Suppressor macrophage treated with lipopolysaccharide for 4 hours (primary cell): ENCODE measurements at regions not wholly inside any gene's neighbourhood (a gene's known extent, or its start where the extent isn't known, plus 50 kb on each side); places are given as distances from the start of the nearest gene placed in this dataset.
"Not testable (repeated sequence)": the region's sequence is repeated elsewhere in the genome, so short reads cannot be mapped to it uniquely, and the experiment has no call there.

Experiments used
- DNase-seq: peaks from one replicate; pipeline ENCODE4 v3.0.0-alpha.2; 2020

- DNase-seq = no peak
These were observed 493.7 kb upstream of the GRM7 start for GRCh38 chr3:6367171-6367570.

GRCh38 chr3:6392123-6392522, 468.8 kb upstream of the GRM7 start:
- no peak for DNase-seq

- DNase-seq = no peak
These were observed 466.0 kb upstream of the GRM7 start for GRCh38 chr3:6394944-6395343.

DNA sequence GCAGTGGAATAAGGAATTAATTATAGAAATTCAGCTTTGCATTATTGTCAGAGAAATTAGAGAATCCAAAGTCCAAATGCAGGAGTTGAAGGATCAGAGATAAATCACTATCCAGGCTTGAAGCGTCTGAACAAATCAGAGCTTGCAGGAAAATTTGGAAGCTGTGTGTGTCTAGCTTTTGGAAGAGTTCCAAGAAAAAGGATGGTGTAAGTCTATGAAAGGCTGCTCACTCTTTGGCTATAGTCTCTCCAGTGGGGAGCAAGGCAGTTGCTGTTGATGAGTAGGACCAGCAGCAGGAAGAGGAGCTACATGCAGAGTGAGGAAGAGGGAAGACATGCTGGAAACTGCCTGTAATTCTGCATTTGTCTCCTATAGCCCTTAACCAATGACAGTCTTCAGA, 464.3 kb upstream of the GRM7 start:
- DNase-seq = no peak

DNA sequence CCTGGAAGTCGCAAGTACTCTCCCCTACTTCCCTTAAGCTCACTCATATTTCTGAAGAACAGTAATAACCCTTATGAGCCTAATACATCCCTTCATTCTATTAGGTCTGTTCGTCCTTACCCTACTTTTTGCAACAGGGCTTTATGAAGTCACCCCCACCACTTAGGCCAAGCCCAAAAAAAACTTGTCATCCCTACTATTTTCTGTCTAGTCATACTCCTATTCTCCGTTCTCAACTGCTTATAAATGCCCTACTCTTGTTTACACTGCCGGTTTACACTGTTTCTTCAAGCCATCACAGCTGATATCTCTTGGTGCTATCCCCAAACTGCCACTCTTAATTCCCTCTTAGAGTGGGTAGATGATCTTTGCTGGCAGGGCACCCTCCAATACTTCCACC, 458.2 kb upstream of the GRM7 start:
- DNase-seq = not testable (repeated sequence)

DNA sequence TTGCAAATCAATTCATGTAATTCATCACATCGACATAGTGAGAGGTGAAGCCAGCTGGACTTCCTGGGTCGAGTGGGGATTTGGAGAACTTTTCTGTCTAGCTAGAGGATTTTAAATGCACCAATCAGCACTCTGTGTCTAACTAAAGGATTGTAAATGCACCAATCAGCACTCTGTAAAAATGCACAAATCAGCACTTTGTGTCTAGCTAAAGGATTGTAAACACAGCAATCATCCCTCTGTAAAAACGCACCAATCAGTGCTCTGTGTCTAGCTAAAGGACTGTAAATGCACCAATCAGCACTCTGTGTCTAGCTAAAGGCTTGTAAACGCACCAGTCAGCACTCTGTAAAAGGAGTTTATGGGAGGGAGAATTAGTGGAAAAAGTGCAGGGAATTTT, 454.0 kb upstream of the GRM7 start:
- not testable (repeated sequence) for DNase-seq

- no peak for DNase-seq
These were observed 444.8 kb upstream of the GRM7 start for GRCh38 chr3:6416049-6416661.

GRCh38 chr3:6417174-6417573, 443.7 kb upstream of the GRM7 start:
- no peak for DNase-seq

DNA sequence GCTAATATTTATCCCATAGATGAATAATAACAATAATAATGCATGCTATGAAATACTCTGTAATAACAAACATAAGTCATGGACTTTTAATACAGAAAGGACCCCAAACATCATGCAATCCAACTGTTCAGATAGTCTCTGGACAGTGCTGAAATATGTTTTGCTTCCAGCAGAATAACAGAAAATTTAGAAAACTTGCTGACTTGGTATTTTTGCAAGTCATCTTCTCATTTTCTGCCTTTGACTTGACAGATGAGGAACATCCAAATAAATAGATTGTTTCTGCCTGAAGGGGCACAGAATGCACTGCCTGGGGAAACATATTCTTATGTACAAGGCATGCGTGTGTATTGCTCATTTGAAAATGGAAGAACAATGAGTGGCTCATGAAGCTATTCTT, 442.4 kb upstream of the GRM7 start:
- DNase-seq = no peak

DNA sequence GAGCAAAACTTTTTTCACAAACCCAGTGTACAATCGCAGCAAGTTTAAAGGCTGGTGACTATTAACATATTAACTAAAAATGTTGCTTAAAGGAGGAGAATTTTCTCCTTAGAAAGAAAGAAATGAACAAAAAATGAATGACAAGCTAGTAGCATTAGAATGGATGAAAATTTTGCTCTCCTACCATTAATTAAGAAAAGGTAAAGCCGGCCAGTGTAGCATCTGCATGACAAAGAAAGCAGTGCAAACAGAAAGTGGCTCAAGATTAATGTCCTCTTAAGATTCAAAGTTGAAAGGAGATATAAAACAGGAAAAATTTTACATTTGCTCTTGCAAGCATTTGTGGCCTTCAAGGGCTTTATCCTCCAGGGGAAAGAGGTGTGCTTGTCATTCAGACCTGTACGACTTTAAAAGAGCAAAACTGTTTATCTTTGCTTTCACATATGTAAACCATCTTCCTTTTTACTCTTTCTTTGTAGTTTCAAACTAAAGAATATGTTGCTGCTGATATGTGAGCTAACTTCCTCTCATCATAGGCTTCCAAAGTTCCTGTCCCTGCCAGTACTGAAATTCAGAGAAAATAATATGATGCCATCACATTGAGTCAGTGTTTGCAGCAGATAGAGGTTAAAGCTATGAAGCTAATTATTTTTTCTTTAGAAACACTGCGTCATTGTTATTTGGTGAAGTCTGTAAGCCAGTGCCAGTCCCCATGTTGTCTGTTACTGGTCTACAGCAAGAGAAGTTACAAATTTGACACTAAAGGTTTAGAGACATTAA, 439.1 kb upstream of the GRM7 start:
- DNase-seq = no peak

GRCh38 chr3:6425289-6425820, 435.6 kb upstream of the GRM7 start:
- no peak for DNase-seq

DNA sequence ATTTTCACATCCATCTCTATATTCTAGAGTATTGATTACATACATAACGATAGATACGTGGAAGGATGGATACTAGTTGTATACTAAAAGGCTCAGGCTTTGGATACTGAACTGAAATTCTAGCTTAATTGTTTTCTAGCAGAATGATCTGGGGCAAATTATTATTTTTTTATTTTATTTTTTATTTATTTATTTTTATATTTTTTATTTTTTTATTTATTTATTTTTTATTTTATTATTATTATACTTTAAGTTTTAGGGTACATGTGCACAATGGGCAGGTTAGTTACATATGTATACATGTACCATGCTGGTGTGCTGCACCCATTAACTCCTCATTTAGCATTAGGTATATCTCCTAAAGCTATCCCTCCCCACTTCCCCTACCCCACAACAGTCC, 432.6 kb upstream of the GRM7 start:
- not testable (repeated sequence) for DNase-seq

- DNase-seq = no peak
These were observed 425.0 kb upstream of the GRM7 start for GRCh38 chr3:6435951-6436350.

DNA sequence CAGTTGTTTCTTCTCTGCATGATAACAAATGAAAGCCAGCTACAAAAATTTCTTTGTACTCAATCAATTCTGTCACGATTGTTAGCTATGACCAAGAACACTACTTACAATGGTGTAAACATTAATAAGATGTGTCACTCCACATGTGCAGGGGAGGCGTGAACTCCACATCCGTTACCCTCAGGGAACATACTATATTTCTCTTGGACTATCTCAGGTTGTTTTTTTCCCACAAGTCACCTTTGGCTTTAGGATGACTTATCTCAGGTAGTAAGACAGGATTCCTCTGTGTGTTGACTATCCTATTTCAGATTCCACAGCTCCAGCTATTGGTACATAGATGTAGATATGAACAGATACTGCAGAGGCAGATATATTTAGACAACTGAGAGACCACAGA, 423.3 kb upstream of the GRM7 start:
- DNase-seq = no peak

GRCh38 chr3:6438031-6438430, 422.9 kb upstream of the GRM7 start:
- DNase-seq = no peak

DNA sequence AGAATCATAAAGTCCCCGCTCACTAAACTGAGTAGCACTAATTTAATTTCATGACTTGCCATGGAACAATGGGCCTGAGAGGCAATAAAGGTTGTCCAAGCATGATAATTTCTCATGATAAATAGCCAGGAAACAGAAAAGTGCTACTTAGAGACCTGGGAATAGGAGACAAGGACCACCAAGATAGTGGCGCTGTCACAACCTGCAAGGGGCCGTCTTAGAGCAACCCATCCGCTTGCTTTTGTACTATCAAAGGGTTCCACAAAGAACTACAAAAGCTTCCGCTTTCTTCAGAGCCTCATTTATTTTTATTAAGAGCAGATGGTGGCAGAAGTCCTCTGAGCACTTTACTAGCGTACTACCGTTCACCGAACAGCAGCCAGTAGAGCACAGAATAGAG, 421.7 kb upstream of the GRM7 start:
- DNase-seq = no peak

- DNase-seq = no peak
These were observed 421.1 kb upstream of the GRM7 start for GRCh38 chr3:6439824-6440223.

DNA sequence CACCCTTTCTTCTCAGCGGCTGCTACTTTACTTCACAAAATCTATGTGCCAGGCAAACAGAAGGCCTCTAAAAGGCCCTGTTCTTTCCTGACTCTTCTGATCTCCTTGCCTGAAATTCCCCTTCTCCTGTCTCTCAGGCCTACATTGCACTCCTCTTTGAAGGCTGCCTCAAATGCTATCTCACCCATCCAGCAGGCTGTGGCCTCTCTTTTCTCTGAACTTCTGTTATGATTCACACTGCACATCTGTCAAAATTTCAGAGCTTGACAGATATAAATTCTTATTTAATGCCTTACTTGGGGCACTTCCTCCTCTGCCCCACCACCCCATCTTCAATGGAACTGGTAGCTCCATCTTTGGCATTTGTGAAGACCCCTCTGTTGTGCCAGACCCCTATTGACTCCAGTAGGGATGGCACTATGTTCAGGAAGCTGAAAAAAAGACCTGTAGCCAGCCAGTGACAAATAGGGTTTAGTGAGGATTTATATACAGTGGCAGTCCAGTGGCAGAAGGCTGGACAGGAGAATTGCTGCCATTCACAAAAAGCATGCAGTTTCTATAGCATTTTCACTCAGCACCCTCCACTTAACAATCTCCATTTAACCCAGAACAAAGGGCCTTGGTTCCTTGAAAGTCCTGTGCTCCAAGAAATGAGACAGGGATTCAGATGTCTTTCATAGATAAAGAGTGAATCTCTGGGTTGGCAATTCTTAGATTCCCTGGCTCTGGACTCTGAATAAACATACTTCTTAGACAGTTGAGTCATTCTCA, 415.8 kb upstream of the GRM7 start:
- DNase-seq = no peak

- no peak for DNase-seq
These were observed 413.6 kb upstream of the GRM7 start for GRCh38 chr3:6447166-6447801.

DNA sequence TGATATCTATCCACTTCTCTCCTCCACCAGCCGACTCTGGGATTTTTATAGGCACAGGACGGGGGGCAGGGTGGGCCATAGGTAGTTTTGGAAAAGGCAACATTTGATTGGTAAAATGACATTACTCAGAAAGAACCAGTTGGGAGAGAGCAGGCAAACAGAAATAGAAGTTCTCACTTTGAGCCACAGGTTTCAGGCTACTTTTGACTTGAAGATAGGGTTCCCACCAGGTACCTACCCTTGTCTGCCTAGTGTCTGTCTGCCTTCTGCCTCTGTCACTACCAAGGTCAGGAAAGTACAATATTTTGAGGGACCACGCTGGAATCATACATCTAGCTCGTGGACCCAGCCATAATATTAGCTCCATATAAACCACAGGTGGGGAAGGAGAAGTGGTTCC, 412.9 kb upstream of the GRM7 start:
- DNase-seq = no peak

GRCh38 chr3:6449099-6449498, 411.8 kb upstream of the GRM7 start:
- DNase-seq = no peak

GRCh38 chr3:6452974-6453373, 407.9 kb upstream of the GRM7 start:
- DNase-seq = no peak

GRCh38 chr3:6455031-6455430, 405.9 kb upstream of the GRM7 start:
- DNase-seq = no peak
